Mucosa of descending colon (tissue), 3 donors: ENCODE measurements at regions not wholly inside any gene's neighbourhood (a gene's known extent, or its start where the extent isn't known, plus 50 kb on each side); places are given as distances from the start of the nearest gene placed in this dataset.
"Not testable (repeated sequence)": the region's sequence is repeated elsewhere in the genome, so short reads cannot be mapped to it uniquely, and the experiment has no call there.

ENCODE experiments used
- ATAC-seq: fragments of 200-7000 bp; cut with Tn5 transposase; one replicate; pipeline ENCODE4 v1.9.1; 2020; ENCODE audit warnings: mild to moderate bottlenecking, moderate library complexity
- DNase-seq, 3 donors: peaks; one replicate each; pipeline ENCODE4 v3.0.0-alpha.2; 2020
- H3K36me3 ChIP-seq: fragments of 200-600 bp; one replicate; pipeline ENCODE4 v1.8.0; 2021; ENCODE audit warnings: low read depth, mild to moderate bottlenecking
- H3K4me1 ChIP-seq: fragments of 200-600 bp; one replicate; pipeline ENCODE4 v1.8.0; 2021; ENCODE audit warnings: low read depth, mild to moderate bottlenecking
- H3K4me3 ChIP-seq: fragments of 200-600 bp; one replicate; pipeline ENCODE4 v1.8.0; 2021; ENCODE audit warnings: mild to moderate bottlenecking
- H3K9me3 ChIP-seq: fragments of 200-600 bp; one replicate; pipeline ENCODE4 v1.8.0; 2021; ENCODE audit warnings: mild to moderate bottlenecking
- intact Hi-C, 2 donors: fragments of 100-400 bp; cut with DNase I in 1 of 2; cut with micrococcal nuclease in 1 of 2; formaldehyde crosslinking; loops; one replicate each; pipeline versions ENCODE4 v1.11.0 to v1.11.1; 2022; cut with DNase I, micrococcal nuclease
- TF ChIP-seq, protein P1 (sequence below): fragments of 200-600 bp; IDR thresholded peaks from one replicate; pipeline ENCODE4 v1.8.0; 2022; ENCODE audit warnings: antibody characterized with exemption, mild to moderate bottlenecking
- donor health status: DM: no; HTN: no; CAD: no; lungs with moderate emphysema.
- donor health status: DM: no; HTN: no; CAD: no.
- donor health status: DM: no; HTN: yes; CAD: no.

DNA sequence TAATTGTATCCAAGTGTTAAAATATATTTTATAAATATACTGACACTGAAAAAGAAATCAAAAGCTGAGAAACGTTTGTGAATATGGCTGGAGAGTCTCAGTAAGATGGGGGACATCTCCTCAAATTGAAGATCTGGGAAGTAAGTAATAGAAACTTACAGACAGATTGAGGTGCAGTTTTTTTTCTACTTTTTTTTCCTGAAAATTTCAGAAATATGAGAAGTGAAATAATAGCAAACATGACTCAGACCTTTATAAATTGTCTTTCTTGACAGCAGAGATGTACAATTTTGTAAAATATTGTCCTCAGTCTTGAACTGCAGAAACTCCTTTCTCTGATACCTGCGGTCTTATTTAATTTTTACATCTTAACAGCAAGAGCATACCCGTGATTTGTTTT lies 347.1 kb downstream of the UTRN start:
- TF ChIP-seq, protein P1, sequence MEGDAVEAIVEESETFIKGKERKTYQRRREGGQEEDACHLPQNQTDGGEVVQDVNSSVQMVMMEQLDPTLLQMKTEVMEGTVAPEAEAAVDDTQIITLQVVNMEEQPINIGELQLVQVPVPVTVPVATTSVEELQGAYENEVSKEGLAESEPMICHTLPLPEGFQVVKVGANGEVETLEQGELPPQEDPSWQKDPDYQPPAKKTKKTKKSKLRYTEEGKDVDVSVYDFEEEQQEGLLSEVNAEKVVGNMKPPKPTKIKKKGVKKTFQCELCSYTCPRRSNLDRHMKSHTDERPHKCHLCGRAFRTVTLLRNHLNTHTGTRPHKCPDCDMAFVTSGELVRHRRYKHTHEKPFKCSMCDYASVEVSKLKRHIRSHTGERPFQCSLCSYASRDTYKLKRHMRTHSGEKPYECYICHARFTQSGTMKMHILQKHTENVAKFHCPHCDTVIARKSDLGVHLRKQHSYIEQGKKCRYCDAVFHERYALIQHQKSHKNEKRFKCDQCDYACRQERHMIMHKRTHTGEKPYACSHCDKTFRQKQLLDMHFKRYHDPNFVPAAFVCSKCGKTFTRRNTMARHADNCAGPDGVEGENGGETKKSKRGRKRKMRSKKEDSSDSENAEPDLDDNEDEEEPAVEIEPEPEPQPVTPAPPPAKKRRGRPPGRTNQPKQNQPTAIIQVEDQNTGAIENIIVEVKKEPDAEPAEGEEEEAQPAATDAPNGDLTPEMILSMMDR, result no peak
- ATAC-seq (no peak), DNase-seq (no peak)
- no peaks in the 10 kb centered on the region for H3K36me3 ChIP-seq
- H3K4me3 ChIP-seq, result no peak overlapping the region
- intact Hi-C loops, result no loop called here
- no peaks in the 10 kb centered on the region for H3K9me3 ChIP-seq
- no peaks in the 10 kb centered on the region for H3K4me1 ChIP-seq

DNA sequence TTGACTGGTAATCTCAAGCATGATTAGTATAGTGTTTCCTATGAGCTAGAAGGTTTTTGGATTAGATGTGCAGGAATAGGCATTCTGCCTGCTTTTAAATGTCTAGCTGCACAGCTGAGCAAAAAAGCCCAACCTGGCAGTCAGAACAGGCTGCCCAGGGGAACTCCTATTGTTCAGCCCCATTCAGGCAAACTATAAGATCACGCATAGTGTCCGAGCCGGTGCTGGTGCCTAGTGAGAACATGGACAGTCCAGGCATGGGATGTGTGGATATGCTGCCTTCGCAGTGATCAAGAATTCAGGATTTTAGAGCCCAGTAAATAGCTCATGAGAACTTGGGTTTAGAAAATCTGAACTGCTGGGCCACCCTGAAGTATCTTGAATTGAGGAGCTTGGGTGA lies 348.8 kb downstream of the UTRN start:
- intact Hi-C loops, result no loop called here
- TF ChIP-seq, protein P1, result no peak
- ATAC-seq (no peak), DNase-seq (no peak)
- H3K4me1 ChIP-seq, result no peaks in the 10 kb centered on the region
- no peaks in the 10 kb centered on the region for H3K9me3 ChIP-seq
- H3K4me3 ChIP-seq, result no peak overlapping the region
- H3K36me3 ChIP-seq, result no peaks in the 10 kb centered on the region

DNA sequence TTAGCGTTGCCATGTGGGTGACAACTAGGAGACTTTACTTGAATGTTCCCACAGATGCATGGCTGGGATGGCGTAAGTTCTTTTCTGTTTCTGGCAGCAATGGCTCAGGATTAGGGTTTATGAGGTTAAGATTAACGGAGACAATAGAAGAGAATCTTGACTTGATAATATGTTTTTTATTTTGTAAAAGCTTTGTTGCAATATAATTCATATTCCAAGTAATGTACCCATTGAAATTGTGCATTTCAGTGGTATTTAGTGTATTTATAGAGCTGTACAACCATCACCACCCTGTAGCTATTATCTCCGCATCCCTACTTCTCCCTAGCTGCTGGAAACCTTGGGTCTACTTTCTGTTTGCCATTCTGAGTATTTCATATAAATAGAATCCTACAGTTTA lies 349.2 kb downstream of the UTRN start:
- ATAC-seq (no peak), DNase-seq (no peak)
- TF ChIP-seq, protein P1, result no peak
- no peaks in the 10 kb centered on the region for H3K36me3 ChIP-seq
- no peak overlapping the region for H3K4me3 ChIP-seq
- H3K4me1 ChIP-seq, result no peaks in the 10 kb centered on the region
- H3K9me3 ChIP-seq, result no peaks in the 10 kb centered on the region
- intact Hi-C loops, result no loop called here

DNA sequence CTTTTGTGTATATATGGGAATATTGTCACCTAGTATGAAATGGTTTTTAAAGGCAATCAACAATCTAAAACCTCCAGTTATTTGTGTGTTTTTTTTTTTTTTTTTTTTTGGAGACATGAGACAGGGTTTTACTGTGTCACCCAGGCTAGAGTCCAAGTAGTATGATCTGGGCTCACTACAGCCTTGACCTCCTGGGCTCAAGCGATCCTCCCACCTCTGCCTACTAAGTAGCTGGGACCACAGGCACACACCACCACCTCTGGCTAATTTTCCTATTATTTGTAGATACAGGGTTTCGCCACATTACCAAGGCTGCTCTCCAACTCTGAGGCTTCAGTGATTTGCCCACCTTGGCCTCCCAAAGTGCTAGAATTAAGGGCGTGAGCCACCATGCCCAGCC lies 349.9 kb downstream of the UTRN start:
- intact Hi-C loops, result no loop called here
- no peak for DNase-seq
- TF ChIP-seq, protein P1, result no peak
- no peaks in the 10 kb centered on the region for H3K4me1 ChIP-seq
- ATAC-seq, result no peak
- H3K9me3 ChIP-seq, result no peaks in the 10 kb centered on the region
- no peak overlapping the region for H3K4me3 ChIP-seq
- H3K36me3 ChIP-seq, result no peaks in the 10 kb centered on the region

DNA sequence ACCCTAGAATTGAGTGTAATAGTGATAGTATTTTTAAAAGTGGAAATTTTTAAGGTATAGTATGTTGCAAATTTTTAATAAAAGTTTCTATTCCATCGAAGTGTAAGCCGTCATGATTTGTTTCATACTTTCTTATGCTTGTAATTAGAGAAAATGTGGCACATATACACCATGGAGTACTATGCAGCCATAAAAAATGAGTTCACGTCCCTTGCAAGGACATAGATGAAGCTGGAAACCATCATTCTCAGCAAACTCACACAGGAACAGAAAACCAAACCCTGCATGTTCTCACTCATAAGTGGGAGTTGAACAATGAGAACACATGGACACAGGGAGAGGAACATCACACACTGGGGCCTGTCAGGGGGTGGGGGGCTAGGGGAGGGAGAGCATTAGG lies 350.9 kb downstream of the UTRN start:
- DNase-seq, H3K9me3 ChIP-seq, ATAC-seq, H3K36me3 ChIP-seq, H3K4me3 ChIP-seq, H3K4me1 ChIP-seq, intact Hi-C loops: not testable (repeated sequence)

DNA sequence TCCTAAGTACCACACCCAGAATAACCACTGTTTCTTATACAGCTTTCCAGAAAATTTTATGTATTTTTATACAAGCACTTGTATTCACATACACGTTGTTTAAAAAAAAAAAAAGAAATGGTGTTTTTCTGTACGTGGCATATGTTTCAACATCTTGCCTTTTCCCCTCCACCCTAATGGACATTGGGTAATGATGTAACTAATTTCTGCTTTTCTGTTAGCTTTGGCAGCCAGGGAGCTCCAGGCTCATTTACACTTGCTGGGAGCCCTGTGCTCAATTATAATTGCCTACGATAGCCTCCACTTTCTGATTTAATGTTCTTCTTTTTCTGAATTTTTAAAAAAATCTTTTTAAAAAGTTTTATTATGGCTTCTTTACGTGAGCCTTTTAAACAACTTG lies 352.4 kb downstream of the UTRN start:
- TF ChIP-seq, protein P1, result no peak
- H3K4me3 ChIP-seq, result no peak overlapping the region
- H3K4me1 ChIP-seq, result no peaks in the 10 kb centered on the region
- DNase-seq (no peak), ATAC-seq (no peak)
- no peaks in the 10 kb centered on the region for H3K36me3 ChIP-seq
- intact Hi-C loops, result no loop called here
- H3K9me3 ChIP-seq, result no peaks in the 10 kb centered on the region
